MM.1S (cell line): ENCODE measurements at regions not wholly inside any gene's neighbourhood (a gene's known extent, or its start where the extent isn't known, plus 50 kb on each side); places are given as distances from the start of the nearest gene placed in this dataset.

Experiments used
- CTCF ChIP-seq: fragments of 300-600 bp; sonication (generic); IDR thresholded peaks from 2 replicates; pipeline ENCODE4 v1.5.1; 2016; ENCODE audit warnings: antibody characterized with exemption, low read length, mixed read lengths
- EZH2 ChIP-seq: fragments of 300-600 bp; sonication (generic); optimal IDR thresholded peaks from 2 replicates; pipeline ENCODE3; 2017; ENCODE audit warnings: low read depth, mild to moderate bottlenecking, antibody characterized with exemption, low read length, mixed read lengths
- EZH2phosphoT487 ChIP-seq: fragments of 300-600 bp; sonication (generic); IDR thresholded peaks from 2 replicates; pipeline ENCODE4 v1.6.1; 2018; ENCODE audit warnings: antibody characterized with exemption, low read length

GRCh38 chr9:119026120-119026519 lies 343.1 kb downstream of the BRINP1 start:
- TF ChIP-seq CTCF (no peak), EZH2 (no peak), EZH2phosphoT487 (no peak)
